GM12892 (cell line): ENCODE measurements at regions not wholly inside any gene's neighbourhood (a gene's known extent, or its start where the extent isn't known, plus 50 kb on each side); places are given as distances from the start of the nearest gene placed in this dataset.
"Not testable (repeated sequence)": the region's sequence is repeated elsewhere in the genome, so short reads cannot be mapped to it uniquely, and the experiment has no call there.

ENCODE experiments used
- DNase-seq: peaks from one replicate; pipeline ENCODE4 v3.0.0; 2011; ENCODE audit not compliant: insufficient read length
- FAIRE-seq: peaks from 2 replicates; lab custom pipeline; 2011; peaks lifted over from hg19 to GRCh38; lab: Jason Lieb, UNC
- POLR2A ChIP-seq: IDR thresholded peaks from 2 replicates; pipeline ENCODE4 v1.6.1; 2011; ENCODE audit warnings: low read depth, low read length, control low read depth
- POLR2AphosphoS5 ChIP-seq: IDR thresholded peaks from 2 replicates; pipeline ENCODE4 v1.6.1; 2011; ENCODE audit warnings: low read depth, low read length, control low read depth
- TAF1 ChIP-seq: IDR thresholded peaks from 2 replicates; pipeline ENCODE4 v1.6.1; 2011; ENCODE audit warnings: low read depth, mild to moderate bottlenecking, control low read depth, low read length, borderline replicate concordance

GRCh38 chr1:70573317-70573843, 162.3 kb downstream of the CTH start:
- TF ChIP-seq POLR2A (no peak), TAF1 (no peak), POLR2AphosphoS5 (no peak)
- no peak for FAIRE-seq

GRCh38 chr1:70581661-70582060, 170.6 kb downstream of the CTH start:
- no peak for TF ChIP-seq POLR2A
- no peak for TF ChIP-seq POLR2AphosphoS5
- TF ChIP-seq TAF1, result no peak
- DNase-seq, result no peak
- FAIRE-seq, result no peak

More at GRCh38 chr1:70573317-70573843, 162.3 kb downstream of the CTH start:
- no peak for DNase-seq

- FAIRE-seq (no peak), DNase-seq (no peak)
- no peak for TF ChIP-seq POLR2A
- no peak for TF ChIP-seq TAF1
- no peak for TF ChIP-seq POLR2AphosphoS5
Measured at GRCh38 chr1:70583522-70583921, 172.5 kb downstream of the CTH start.

GRCh38 chr1:70586046-70586445, 175.0 kb downstream of the CTH start:
- DNase-seq (no peak), FAIRE-seq (no peak)
- no peak for TF ChIP-seq POLR2A
- no peak for TF ChIP-seq POLR2AphosphoS5
- no peak for TF ChIP-seq TAF1

GRCh38 chr1:70587872-70588366, 176.9 kb downstream of the CTH start:
- no peak for TF ChIP-seq POLR2A
- TF ChIP-seq POLR2AphosphoS5, result no peak
- no peak for TF ChIP-seq TAF1
- FAIRE-seq, result no peak
- no peak for DNase-seq

GRCh38 chr1:70593551-70593950, 182.5 kb downstream of the CTH start:
- not testable (repeated sequence) for FAIRE-seq, DNase-seq

GRCh38 chr1:70608815-70609214, 197.7 kb downstream of the CTH start:
- DNase-seq (no peak), FAIRE-seq (no peak)
- TF ChIP-seq TAF1 (no peak), POLR2AphosphoS5 (no peak), POLR2A (no peak)

- FAIRE-seq, DNase-seq: not testable (repeated sequence)
Measured at GRCh38 chr1:70610164-70610563, 199.1 kb downstream of the CTH start.

- TF ChIP-seq POLR2AphosphoS5, result no peak
- TF ChIP-seq POLR2A, result no peak
- TF ChIP-seq TAF1, result no peak
- DNase-seq (no peak), FAIRE-seq (no peak)
Measured at GRCh38 chr1:70616946-70617345, 205.9 kb downstream of the CTH start.

- FAIRE-seq (no peak), DNase-seq (no peak)
- TF ChIP-seq POLR2AphosphoS5 (no peak), POLR2A (no peak), TAF1 (no peak)
Measured at GRCh38 chr1:70617728-70618127, 206.7 kb downstream of the CTH start.

- peak; percentile 5 for FAIRE-seq
- TF ChIP-seq POLR2AphosphoS5 (no peak), TAF1 (no peak), POLR2A (no peak)
- DNase-seq, result no peak
Measured at GRCh38 chr1:70627910-70628309, 216.8 kb downstream of the CTH start.

- FAIRE-seq (no peak), DNase-seq (no peak)
- TF ChIP-seq POLR2AphosphoS5, result no peak
- TF ChIP-seq TAF1, result no peak
- TF ChIP-seq POLR2A, result no peak
Measured at GRCh38 chr1:70628973-70629372, 217.9 kb downstream of the CTH start.

- no peak for FAIRE-seq
- no peak for DNase-seq
- TF ChIP-seq POLR2AphosphoS5 (no peak), POLR2A (no peak), TAF1 (no peak)
Measured at GRCh38 chr1:70633004-70633403, 221.9 kb downstream of the CTH start.
